ENCODE measurements at regions not wholly inside any gene's neighbourhood (a gene's known extent, or its start where the extent isn't known, plus 50 kb on each side); places are given as distances from the start of the nearest gene placed in this dataset.
A peak's percentile ranks its signal among the peaks of the same experiment; 100 is the strongest.
"Not testable (repeated sequence)": the region's sequence is repeated elsewhere in the genome, so short reads cannot be mapped to it uniquely, and the experiment has no call there.

- no peak for DNase-seq (ENCODE audit: insufficient read length, low spot score)
- TF ChIP-seq POLR2A (IDR thresholded peaks at IDR 0.05; ENCODE audit: low read depth, low read length) = no peak
- FAIRE-seq = no peak
Measured at GRCh38 chr17:27959382-27959709, 66.2 kb upstream of the LYRM9 start.

- FAIRE-seq (no peak), DNase-seq (ENCODE audit: insufficient read length, low spot score) (no peak)
- TF ChIP-seq POLR2A (IDR thresholded peaks at IDR 0.05; ENCODE audit: low read depth, low read length) = no peak
Measured at GRCh38 chr17:27960183-27960849, 67.2 kb upstream of the LYRM9 start.

- not testable (repeated sequence) for FAIRE-seq; DNase-seq (ENCODE audit: insufficient read length, low spot score)
Measured at GRCh38 chr17:27962581-27962980, 69.4 kb upstream of the LYRM9 start.

GRCh38 chr17:27965224-27965623 is 72.1 kb upstream of the LYRM9 start:
- TF ChIP-seq POLR2A (IDR thresholded peaks at IDR 0.05; ENCODE audit: low read depth, low read length) = no peak
- no peak for FAIRE-seq

GRCh38 chr17:27968206-27968732 is 74.2 kb upstream of the NLK start:
- no peak for FAIRE-seq
- no peak for TF ChIP-seq POLR2A (IDR thresholded peaks at IDR 0.05; ENCODE audit: low read depth, low read length)
- no peak for DNase-seq (ENCODE audit: insufficient read length, low spot score)

More at GRCh38 chr17:27965224-27965623, 72.1 kb upstream of the LYRM9 start:
- DNase-seq (ENCODE audit: insufficient read length, low spot score) = no peak

- no peak for TF ChIP-seq POLR2A (IDR thresholded peaks at IDR 0.05; ENCODE audit: low read depth, low read length)
- DNase-seq (ENCODE audit: insufficient read length, low spot score) = no peak
- FAIRE-seq = no peak
Measured at GRCh38 chr17:27970587-27970986, 71.9 kb upstream of the NLK start.

- TF ChIP-seq POLR2A (IDR thresholded peaks at IDR 0.05; ENCODE audit: low read depth, low read length) = no peak
- DNase-seq (ENCODE audit: insufficient read length, low spot score) = no peak
- FAIRE-seq = no peak
Measured at GRCh38 chr17:27973258-27974044, 69.0 kb upstream of the NLK start.

- FAIRE-seq (no peak), DNase-seq (ENCODE audit: insufficient read length, low spot score) (no peak)
Measured at GRCh38 chr17:27974045-27974436, 68.4 kb upstream of the NLK start.

GRCh38 chr17:27974531-27975145 is 67.8 kb upstream of the NLK start:
- no peak for TF ChIP-seq POLR2A (IDR thresholded peaks at IDR 0.05; ENCODE audit: low read depth, low read length)
- FAIRE-seq (no peak), DNase-seq (ENCODE audit: insufficient read length, low spot score) (no peak)

More at GRCh38 chr17:27974045-27974436, 68.4 kb upstream of the NLK start:
- TF ChIP-seq POLR2A (IDR thresholded peaks at IDR 0.05; ENCODE audit: low read depth, low read length) = no peak

GRCh38 chr17:27975146-27976011 is 67.1 kb upstream of the NLK start:
- no peak for TF ChIP-seq POLR2A (IDR thresholded peaks at IDR 0.05; ENCODE audit: low read depth, low read length)
- DNase-seq (ENCODE audit: insufficient read length, low spot score) (no peak), FAIRE-seq (peak; percentile 60)

GRCh38 chr17:27976331-27976730 is 66.1 kb upstream of the NLK start:
- DNase-seq (ENCODE audit: insufficient read length, low spot score) (peak; percentile 44), FAIRE-seq (peak; percentile 77)
- TF ChIP-seq POLR2A (IDR thresholded peaks at IDR 0.05; ENCODE audit: low read depth, low read length) = no peak

- TF ChIP-seq POLR2A (IDR thresholded peaks at IDR 0.05; ENCODE audit: low read depth, low read length) = no peak
- no peak for FAIRE-seq
- no peak for DNase-seq (ENCODE audit: insufficient read length, low spot score)
Measured at GRCh38 chr17:27977751-27978688, 64.5 kb upstream of the NLK start.

Measured in H54 (cell line).